Natural killer cell (primary cell): ENCODE measurements at regions not wholly inside any gene's neighbourhood (a gene's known extent, or its start where the extent isn't known, plus 50 kb on each side); places are given as distances from the start of the nearest gene placed in this dataset.

Source experiments
- ATAC-seq, 3 donors: fragments of 150-1000 bp in 2 of 3; fragments of 200-7000 bp in 1 of 3; cut with Tn5 transposase; 1 replicate in 1 of 3; 2 replicates in 2 of 3; pipeline ENCODE4 v1.10.0; 2021; ENCODE audit warnings: mild to moderate bottlenecking in 2 of 3, moderate library complexity in 2 of 3
- DNase-seq, 2 donors: peaks; one replicate each; pipeline versions ENCODE4 v3.0.0 to v3.0.0-alpha.2; 2013 to 2021; ENCODE audit warnings: mixed read lengths in 1 of 2
- H3K27ac ChIP-seq: one replicate; pipeline ENCODE4 v1.5.1; 2013; ENCODE audit warnings: mild to moderate bottlenecking, low read length
- H3K27me3 ChIP-seq: one replicate; pipeline ENCODE4 v1.6.1; 2013; ENCODE audit warnings: low read length; ENCODE audit not compliant: control insufficient read depth, insufficient read depth
- H3K36me3 ChIP-seq: one replicate; pipeline ENCODE4 v1.6.1; 2013; ENCODE audit warnings: low read length; ENCODE audit not compliant: control insufficient read depth, insufficient read depth
- H3K4me1 ChIP-seq: one replicate; pipeline ENCODE4 v1.6.1; 2013; ENCODE audit warnings: low read length; ENCODE audit not compliant: control insufficient read depth, insufficient read depth
- H3K4me3 ChIP-seq: one replicate; pipeline ENCODE4 v1.5.1; 2013; ENCODE audit warnings: low read length
- H3K9me3 ChIP-seq: one replicate; pipeline ENCODE4 v1.6.1; 2013; ENCODE audit warnings: low read length; ENCODE audit not compliant: control insufficient read depth, insufficient read depth
- H3K27ac Mint-ChIP-seq, 2 donors: one replicate each; pipeline ENCODE4 v1.8.0; 2022; ENCODE audit warnings: mild to moderate bottlenecking in 2 of 2, mixed read lengths in 2 of 2, moderate library complexity in 1 of 2
- H3K27me3 Mint-ChIP-seq, 2 donors: one replicate each; pipeline ENCODE4 v1.8.0; 2022; ENCODE audit warnings: low read depth in 2 of 2, mixed read lengths in 2 of 2
- H3K36me3 Mint-ChIP-seq: one replicate; pipeline ENCODE4 v1.8.0; 2022; ENCODE audit warnings: mixed read lengths
- H3K4me1 Mint-ChIP-seq, 2 donors: one replicate each; pipeline ENCODE4 v1.8.0; 2022; ENCODE audit warnings: mixed read lengths in 2 of 2
- H3K4me3 Mint-ChIP-seq: one replicate; pipeline ENCODE4 v1.8.0; 2022; ENCODE audit warnings: mild to moderate bottlenecking, moderate library complexity, mixed read lengths
- H3K9me3 Mint-ChIP-seq, 2 donors: one replicate each; pipeline ENCODE4 v1.8.0; 2022; ENCODE audit warnings: mixed read lengths in 2 of 2
- CTCF ChIP-seq: fragments of 200-600 bp; IDR thresholded peaks from one replicate; pipeline ENCODE4 v1.8.0; 2022; ENCODE audit warnings: antibody characterized with exemption
- WGBS: methylation state at CpG from one replicate; pipeline ENCODE4 v1.1.7; 2013; ENCODE audit warnings: missing lambda C conversion rate; ENCODE audit not compliant: insufficient coverage; 5-methylcytosine and 5-hydroxymethylcytosine counted together
- intact Hi-C: fragments of 100-400 bp; cut with micrococcal nuclease; formaldehyde crosslinking; loops from one replicate; pipeline ENCODE4 v1.14.2; 2022

- Mint-ChIP-seq H3K36me3 (no peaks in the 10 kb centered on the region), H3K27me3 (no peaks in the 10 kb centered on the region), H3K27ac (no peak overlapping the region), H3K4me3 (no peak overlapping the region), H3K9me3 (no peaks in the 10 kb centered on the region), H3K4me1 (no peaks in the 10 kb centered on the region)
- H3K4me1 ChIP-seq, result no peaks in the 10 kb centered on the region
- no peak overlapping the region for H3K4me3 ChIP-seq
- H3K27ac ChIP-seq, result no peak overlapping the region
- TF ChIP-seq CTCF, result no peak
- intact Hi-C loops, result no loop called here
- no peak for ATAC-seq
- WGBS, result no CpG with 5 or more reads among the region's 3 CpGs
- H3K27me3 ChIP-seq, result no peaks in the 10 kb centered on the region
- no peaks in the 10 kb centered on the region for H3K36me3 ChIP-seq
- H3K9me3 ChIP-seq, result no peaks in the 10 kb centered on the region
- DNase-seq, result peak in 1 of 2 donors; percentile 17
These were observed 531.8 kb downstream of the GLUD2 start for GRCh38 chrX:121579016-121579760.

- 79% methylated on average over 2 of the region's 4 CpGs for WGBS
- no peak for TF ChIP-seq CTCF
- ATAC-seq, result no peak
- no peak for DNase-seq
- intact Hi-C loops, result no loop called here
- H3K27ac Mint-ChIP-seq, result no peak overlapping the region
- no peaks in the 10 kb centered on the region for H3K27me3 Mint-ChIP-seq
- H3K36me3 Mint-ChIP-seq, result no peaks in the 10 kb centered on the region
- H3K9me3 Mint-ChIP-seq, result no peaks in the 10 kb centered on the region
- Histone ChIP-seq H3K27ac (no peak overlapping the region), H3K36me3 (no peaks in the 10 kb centered on the region), H3K9me3 (no peaks in the 10 kb centered on the region), H3K4me1 (no peaks in the 10 kb centered on the region), H3K27me3 (no peaks in the 10 kb centered on the region), H3K4me3 (no peak overlapping the region)
- H3K4me3 Mint-ChIP-seq, result no peak overlapping the region
- no peaks in the 10 kb centered on the region for H3K4me1 Mint-ChIP-seq
These were observed 534.5 kb downstream of the GLUD2 start for GRCh38 chrX:121581885-121582284.

GRCh38 chrX:121585626-121586025, 538.2 kb downstream of the GLUD2 start:
- ATAC-seq, result no peak
- no peak for DNase-seq
- Mint-ChIP-seq H3K27ac (no peak overlapping the region), H3K9me3 (peaks cover 0 to 8% of the 10 kb centered on the region in 2 donors), H3K36me3 (no peaks in the 10 kb centered on the region), H3K27me3 (no peaks in the 10 kb centered on the region), H3K4me3 (no peak overlapping the region), H3K4me1 (no peaks in the 10 kb centered on the region)
- H3K27ac ChIP-seq, result no peak overlapping the region
- no CpG with 5 or more reads among the region's 3 CpGs for WGBS
- H3K4me3 ChIP-seq, result no peak overlapping the region
- TF ChIP-seq CTCF, result no peak
- no peaks in the 10 kb centered on the region for H3K27me3 ChIP-seq
- H3K36me3 ChIP-seq, result no peaks in the 10 kb centered on the region
- no peaks in the 10 kb centered on the region for H3K4me1 ChIP-seq
- intact Hi-C loops, result no loop called here
- no peaks in the 10 kb centered on the region for H3K9me3 ChIP-seq

- ATAC-seq (no peak), DNase-seq (no peak)
- H3K9me3 ChIP-seq, result no peaks in the 10 kb centered on the region
- H3K27ac ChIP-seq, result no peak overlapping the region
- TF ChIP-seq CTCF, result no peak
- no peak overlapping the region for H3K4me3 ChIP-seq
- no peaks in the 10 kb centered on the region for H3K36me3 ChIP-seq
- WGBS, result 88% methylated on average over 1 of the region's 3 CpGs
- no peaks in the 10 kb centered on the region for H3K4me1 ChIP-seq
- H3K27me3 Mint-ChIP-seq, result no peaks in the 10 kb centered on the region
- H3K27ac Mint-ChIP-seq, result no peak overlapping the region
- peaks cover 2 to 13% of the 10 kb centered on the region in 2 donors for H3K9me3 Mint-ChIP-seq
- no peaks in the 10 kb centered on the region for H3K36me3 Mint-ChIP-seq
- no peaks in the 10 kb centered on the region for H3K4me1 Mint-ChIP-seq
- H3K27me3 ChIP-seq, result no peaks in the 10 kb centered on the region
- no peak overlapping the region for H3K4me3 Mint-ChIP-seq
- intact Hi-C loops, result no loop called here
These were observed 545.5 kb downstream of the GLUD2 start for GRCh38 chrX:121592884-121593283.
